GM18502 (cell line): ENCODE measurements at regions not wholly inside any gene's neighbourhood (a gene's known extent, or its start where the extent isn't known, plus 50 kb on each side); places are given as distances from the start of the nearest gene placed in this dataset.

Source experiments
- ATAC-seq: cut with Tn5 transposase; IDR thresholded peaks from one replicate; pipeline ENCODE4 v1.9.1; 2021; ENCODE audit warnings: mild to moderate bottlenecking; ENCODE audit not compliant: unreplicated experiment, poor library complexity

- ATAC-seq: no peak
Observed at GRCh38 chr20:56865055-56865454, 235.9 kb downstream of the TFAP2C start.

- no peak for ATAC-seq
Observed at GRCh38 chr20:56867128-56867527, 238.0 kb downstream of the TFAP2C start.

- no peak for ATAC-seq
Observed at GRCh38 chr20:56868746-56869145, 239.6 kb downstream of the TFAP2C start.

GRCh38 chr20:56870271-56870670 lies 241.2 kb downstream of the TFAP2C start:
- ATAC-seq: no peak

- ATAC-seq: no peak
Observed at GRCh38 chr20:56871691-56872090, 242.6 kb downstream of the TFAP2C start.

- no peak for ATAC-seq
Observed at GRCh38 chr20:56872620-56873458, 243.7 kb downstream of the TFAP2C start.

- no peak for ATAC-seq
Observed at GRCh38 chr20:56873836-56874235, 244.7 kb downstream of the TFAP2C start.

- ATAC-seq: no peak
Observed at GRCh38 chr20:56875052-56875659, 246.1 kb downstream of the TFAP2C start.

- ATAC-seq: no peak
Observed at GRCh38 chr20:56875803-56876202, 246.7 kb downstream of the TFAP2C start.

GRCh38 chr20:56885521-56885920 lies 256.4 kb downstream of the TFAP2C start:
- ATAC-seq: no peak

GRCh38 chr20:56890011-56890410 lies 260.9 kb downstream of the TFAP2C start:
- ATAC-seq: no peak

- no peak for ATAC-seq
Observed at GRCh38 chr20:56893226-56893917, 264.3 kb downstream of the TFAP2C start.

- ATAC-seq: no peak
Observed at GRCh38 chr20:56896447-56896846, 267.3 kb downstream of the TFAP2C start.

GRCh38 chr20:56897318-56897957 lies 268.3 kb downstream of the TFAP2C start:
- no peak for ATAC-seq

- no peak for ATAC-seq
Observed at GRCh38 chr20:56897958-56898349, 268.8 kb downstream of the TFAP2C start.

- ATAC-seq: no peak
Observed at GRCh38 chr20:56899506-56899905, 270.4 kb downstream of the TFAP2C start.

GRCh38 chr20:56900252-56900651 lies 271.1 kb downstream of the TFAP2C start:
- no peak for ATAC-seq

- ATAC-seq: no peak
Observed at GRCh38 chr20:56903421-56903820, 274.3 kb downstream of the TFAP2C start.

- no peak for ATAC-seq
Observed at GRCh38 chr20:56903858-56904257, 274.8 kb downstream of the TFAP2C start.

- ATAC-seq: no peak
Observed at GRCh38 chr20:56909918-56910714, 281.0 kb downstream of the TFAP2C start.
